ENCODE measurements at regions not wholly inside any gene's neighbourhood (a gene's known extent, or its start where the extent isn't known, plus 50 kb on each side); places are given as distances from the start of the nearest gene placed in this dataset.
"Not testable (repeated sequence)": the region's sequence is repeated elsewhere in the genome, so short reads cannot be mapped to it uniquely, and the experiment has no call there.

DNA sequence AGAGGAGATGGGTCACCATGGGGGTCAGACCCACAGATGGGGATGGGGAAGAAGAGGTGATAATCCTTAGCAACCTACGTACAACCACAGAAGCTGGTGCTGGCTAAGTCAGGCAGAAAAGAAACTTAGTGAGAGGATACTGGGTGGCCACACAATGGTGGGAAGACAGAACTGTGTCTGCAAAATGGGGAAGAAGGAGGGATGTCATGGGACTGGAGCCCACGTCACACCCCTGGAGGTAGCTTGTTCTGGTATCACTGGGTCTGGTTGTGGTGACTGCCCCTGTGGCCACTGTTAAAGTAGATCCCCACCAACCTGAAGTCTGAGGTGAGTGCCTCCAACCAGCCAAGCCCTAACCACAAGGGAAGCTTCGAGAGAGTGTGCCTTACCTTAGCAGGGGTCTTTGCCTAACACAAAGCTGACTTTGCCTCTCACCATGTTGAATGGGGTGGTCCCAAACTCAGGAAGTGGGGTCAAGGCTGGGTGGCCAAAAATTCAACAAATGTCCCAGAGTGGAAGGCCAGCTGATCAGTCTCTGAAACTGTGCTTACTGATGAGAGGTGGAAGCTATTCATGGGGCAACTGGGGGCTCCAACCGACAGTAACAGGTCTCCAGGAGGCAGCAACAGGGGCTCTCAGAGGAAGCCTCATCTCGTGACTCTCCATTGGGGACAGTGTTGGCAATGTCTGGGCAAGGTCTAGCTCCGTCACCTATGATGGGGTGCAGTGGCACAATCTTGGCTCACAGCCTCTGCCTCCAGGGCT is 64.8 kb upstream of the SLC1A4 start:
- no peak for DNase-seq

DNA sequence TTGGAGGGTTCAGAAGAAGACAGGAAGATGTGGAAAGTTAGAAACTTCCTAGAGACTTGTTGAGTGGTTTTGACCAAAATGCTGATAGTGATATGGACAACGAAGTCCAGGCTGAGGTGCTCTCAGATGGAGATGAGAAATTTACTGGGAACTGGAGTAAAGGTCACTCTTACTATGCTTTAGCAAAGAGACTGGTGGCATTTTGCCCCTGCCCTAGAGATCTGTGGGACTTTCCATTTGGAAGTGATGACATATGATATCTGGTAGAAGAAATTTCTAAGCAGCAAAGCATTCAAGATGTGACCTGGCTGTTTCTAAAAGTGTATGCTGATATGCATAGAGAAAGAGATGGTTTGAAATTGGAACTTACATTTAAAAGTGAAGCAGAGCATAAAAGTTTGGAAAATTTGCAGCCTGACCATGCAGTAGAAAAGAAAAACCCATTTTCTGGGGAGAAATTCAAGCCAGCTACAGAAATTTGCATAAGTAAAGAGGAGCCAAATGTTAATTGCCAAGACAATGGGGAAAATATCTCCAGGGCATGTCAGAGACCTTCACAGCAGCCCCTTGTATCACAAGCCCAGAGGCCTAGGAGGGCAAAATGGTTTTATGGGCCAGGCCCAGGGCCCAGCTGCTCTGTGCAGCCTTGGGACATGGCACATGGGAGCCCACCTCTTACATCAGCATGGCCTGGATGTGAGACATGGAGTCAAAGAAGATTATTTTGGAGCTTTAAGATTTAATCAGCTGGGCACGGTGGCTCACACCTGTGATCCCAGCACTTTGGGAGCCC is 63.1 kb upstream of the SLC1A4 start:
- not testable (repeated sequence) for DNase-seq

DNA sequence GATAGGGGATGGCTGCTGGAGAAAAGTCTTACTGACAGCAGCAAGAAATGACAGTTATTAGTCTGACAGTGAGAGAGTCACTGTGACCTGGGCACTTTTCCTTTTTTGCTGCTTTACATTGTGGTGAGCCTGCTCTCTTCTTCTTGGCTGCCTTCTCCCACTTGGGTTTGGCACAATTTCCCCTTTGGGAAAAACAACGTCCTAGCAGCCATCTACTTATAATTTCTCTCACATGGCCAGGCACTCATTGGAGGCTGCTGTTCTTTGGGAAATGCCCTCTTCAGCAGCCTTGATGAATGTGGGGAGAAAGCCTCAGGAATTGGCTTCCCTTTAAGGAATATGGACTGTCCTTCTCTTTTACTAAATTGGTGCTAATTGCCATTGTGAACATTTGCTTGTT is 60.4 kb upstream of the SLC1A4 start:
- DNase-seq: no peak

DNA sequence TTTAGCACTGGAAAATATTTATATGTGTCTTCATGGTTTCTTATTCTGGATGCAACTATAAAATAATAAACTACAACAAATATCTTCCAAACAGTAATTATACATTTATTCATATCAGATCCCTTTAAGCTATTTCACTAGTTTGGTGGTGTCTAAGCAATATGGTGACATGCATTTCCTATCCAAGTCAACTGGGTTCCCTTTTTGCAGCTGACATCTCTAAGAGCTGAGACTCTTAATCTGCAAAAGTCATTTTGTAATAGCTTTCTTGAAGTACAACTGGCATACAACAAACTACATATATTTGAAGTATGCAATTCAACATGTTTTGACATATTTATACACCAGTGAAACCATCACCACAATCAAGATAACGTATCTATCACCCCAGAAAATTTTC is 59.9 kb upstream of the SLC1A4 start:
- DNase-seq: no peak

DNA sequence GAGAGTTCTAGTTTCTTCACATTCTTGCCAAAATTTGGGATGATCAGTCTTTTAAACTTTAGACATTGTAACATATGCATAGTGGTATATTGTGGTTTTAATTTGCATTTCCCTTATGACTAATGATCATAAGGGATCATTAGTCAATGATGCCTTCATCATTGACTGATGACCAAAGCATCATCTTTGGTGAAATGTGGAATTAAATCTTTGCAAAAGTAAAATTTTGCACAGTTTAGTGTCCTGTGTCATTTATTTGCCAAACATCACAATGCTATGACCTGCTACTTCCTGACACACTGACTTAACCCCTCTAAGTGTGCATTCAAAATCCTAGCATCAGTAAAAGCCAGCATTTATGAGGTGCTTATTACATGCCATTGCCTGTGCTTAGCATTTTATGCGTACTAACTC is 58.9 kb upstream of the SLC1A4 start:
- DNase-seq: no peak

DNA sequence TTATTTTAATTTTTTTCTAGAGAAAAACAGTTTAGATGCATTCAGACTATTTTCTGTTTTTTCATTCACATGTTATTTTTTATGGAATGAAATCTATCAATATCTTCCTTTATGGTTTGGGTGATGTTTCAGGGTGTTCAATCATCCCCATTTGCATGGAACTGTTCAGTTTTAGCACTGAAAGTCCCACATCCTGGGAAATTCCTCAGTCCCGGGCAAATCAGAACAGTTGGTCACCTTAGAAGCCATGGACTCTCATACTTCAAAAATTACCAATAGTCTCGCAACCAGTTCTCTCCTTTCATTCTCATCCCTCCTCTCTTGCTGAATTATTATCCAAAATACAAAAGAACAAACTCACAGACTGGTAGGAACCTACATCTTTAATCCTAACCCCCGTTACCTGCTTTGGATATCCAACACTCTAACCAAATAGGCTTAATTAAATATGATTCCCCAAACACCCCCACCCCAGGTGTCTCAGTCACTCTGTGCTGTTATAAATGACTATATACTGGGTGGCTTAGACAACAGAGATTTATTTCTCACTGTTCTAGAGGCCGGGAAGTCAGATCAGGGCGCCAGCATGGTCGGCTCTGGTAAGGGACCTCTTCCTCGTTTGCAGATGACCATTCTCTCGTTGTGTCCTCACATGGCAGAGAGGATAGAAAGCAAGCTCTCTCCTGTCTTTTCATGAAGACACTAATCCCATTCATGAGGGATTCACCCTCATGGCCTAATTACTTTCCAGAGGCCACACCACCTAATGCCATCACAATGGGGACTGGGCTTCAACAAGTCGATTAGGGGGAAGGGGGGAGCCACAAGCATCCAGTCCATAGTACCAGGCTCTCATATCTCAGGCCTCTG is 57.7 kb upstream of the SLC1A4 start:
- no peak for DNase-seq

DNA sequence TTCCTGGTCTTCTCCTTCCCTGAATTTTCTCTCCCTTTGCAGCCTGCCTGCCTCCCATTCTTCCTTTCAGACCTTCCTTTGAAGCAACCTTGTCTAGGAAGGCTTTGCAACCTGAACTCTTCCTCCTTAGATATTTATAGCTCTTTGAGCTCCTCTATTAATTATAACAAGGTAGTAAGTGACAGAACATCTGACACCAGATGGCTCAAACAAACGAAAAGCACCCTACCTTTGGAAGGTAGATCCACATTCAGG is 57.2 kb upstream of the SLC1A4 start:
- DNase-seq: no peak

DNA sequence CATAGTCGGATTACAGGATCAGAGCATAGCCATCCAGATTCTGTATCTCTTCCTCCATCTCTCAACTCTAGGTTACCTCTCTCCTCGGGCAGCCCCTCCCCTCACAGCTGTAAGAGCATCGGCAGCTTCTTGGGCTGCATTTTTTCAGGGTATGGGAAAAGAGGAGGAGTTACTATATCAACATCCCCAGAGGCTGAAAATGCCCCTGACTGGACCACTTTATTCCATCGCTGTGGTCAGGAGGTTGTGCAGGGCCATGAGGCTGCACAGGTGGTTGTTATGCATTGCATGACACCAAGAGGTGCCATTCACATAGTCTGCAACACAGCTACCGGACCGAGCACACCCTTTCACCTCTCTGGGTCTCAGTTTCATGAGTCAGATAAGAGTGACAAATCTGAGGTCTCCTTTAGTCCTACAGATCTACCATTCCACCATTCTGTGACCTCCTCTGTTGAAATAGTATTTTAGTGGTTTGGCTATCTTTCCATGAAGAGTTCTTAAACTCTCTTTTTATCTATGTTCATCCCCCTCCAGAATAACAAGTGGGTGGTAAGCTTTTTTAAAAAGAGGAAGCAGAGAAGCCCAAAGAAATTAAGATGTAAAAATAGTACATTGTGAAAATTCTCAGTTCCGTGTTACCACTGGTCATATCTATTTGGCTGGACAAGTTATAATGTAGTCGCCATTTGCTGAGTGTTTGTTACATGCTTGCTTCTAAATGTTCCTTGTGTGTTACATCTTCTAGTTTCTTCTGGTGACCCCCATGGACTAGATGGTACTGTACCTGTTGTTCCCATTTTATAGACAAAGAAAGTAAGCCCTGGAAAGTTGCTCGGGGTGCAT is 56.6 kb upstream of the SLC1A4 start:
- no peak for DNase-seq

DNA sequence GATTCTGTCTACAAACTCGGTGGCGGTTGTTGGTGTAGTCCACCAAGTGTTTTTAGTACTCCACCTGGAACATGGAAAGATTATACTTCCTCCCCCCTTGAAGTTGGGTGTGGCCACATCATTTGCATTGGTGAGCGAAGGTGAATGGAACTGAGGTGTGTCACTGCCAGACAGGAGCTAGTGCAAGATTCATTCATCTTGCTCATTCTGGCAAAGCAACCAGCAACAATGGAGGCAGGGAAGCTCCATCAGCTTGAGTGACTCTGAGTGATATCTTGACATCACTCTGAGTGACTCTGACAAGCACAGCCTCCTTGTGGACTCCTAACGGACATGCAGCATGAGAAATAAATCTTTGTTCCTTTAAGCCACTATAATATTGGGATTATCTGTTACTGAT is 54.7 kb upstream of the SLC1A4 start:
- DNase-seq: no peak

DNA sequence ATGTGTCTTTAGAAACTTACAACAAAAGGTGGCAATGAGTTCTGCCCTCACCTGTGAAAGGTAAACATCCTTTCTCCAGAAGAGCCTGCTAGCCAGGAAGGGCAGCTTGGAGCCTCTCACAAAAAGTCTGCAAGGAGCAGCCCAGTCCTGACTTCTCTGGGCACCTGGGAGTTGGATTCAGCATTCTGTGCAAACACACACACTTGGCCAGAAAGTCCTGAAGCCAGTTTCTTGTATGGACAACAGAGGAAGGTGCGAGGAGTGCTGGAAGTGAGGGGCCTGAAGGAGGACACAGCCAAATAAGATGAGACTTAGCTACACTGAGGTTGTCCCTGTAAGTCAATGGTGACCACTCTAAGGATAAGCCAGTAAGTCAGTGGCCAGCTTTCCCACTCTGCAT is 52.4 kb upstream of the SLC1A4 start:
- no peak for DNase-seq

DNA sequence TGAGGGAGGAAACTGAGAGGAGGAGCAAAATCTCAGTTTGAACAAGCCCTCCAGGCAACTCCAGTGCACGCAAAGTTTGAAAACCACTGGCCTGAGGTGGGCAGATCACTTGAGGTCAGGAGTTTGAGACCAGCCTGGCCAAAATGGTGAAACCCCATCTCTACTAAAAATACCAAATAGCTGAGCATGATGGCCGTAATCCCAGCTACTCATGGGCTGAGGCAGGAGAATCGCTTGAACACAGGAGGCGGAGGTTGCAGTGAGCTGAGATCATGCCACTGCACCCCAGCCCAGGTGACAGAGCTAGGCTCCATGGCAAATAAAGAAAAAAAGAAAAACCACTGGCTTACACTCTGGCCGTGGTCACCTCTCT is 51.9 kb upstream of the SLC1A4 start:
- DNase-seq: not testable (repeated sequence)

DNA sequence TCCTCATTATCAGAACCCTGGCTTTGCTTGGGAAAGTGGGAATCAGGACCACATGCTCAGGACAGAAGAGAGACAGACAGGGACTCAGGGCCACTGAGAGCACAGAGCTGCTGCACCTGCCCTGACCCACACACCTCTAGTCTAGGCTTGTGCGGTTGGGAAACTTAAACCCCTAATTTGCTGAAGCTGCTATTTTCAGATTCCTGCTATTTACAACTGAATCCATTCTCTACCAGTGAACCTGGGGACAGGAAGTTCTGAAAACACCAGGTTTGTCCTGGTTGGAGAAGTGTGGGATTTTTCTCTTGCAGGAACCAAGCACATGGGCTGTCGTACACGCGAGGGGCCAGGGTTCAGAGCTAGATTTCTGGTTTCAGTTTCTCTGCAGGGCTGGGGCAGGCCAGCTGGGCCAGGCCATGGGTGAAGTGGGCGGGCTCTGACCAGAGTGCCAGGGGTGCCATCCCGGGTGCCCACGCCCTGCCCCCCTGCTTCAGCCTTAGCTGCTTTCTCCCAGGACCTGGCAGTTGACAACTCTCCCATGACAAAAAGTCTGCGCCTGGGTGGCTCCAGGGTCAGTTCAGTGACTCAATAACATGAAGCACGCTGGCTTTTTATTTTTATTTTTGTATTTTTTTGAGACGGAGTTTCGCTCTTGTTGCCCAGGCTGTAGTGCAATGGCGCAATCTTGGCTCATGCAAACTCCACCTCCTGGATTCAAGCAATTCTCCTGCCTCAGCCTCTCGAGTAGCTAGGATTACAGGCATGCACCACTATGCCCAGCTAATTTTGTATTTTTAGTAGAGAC is 51.3 kb upstream of the SLC1A4 start:
- DNase-seq: no peak

DNA sequence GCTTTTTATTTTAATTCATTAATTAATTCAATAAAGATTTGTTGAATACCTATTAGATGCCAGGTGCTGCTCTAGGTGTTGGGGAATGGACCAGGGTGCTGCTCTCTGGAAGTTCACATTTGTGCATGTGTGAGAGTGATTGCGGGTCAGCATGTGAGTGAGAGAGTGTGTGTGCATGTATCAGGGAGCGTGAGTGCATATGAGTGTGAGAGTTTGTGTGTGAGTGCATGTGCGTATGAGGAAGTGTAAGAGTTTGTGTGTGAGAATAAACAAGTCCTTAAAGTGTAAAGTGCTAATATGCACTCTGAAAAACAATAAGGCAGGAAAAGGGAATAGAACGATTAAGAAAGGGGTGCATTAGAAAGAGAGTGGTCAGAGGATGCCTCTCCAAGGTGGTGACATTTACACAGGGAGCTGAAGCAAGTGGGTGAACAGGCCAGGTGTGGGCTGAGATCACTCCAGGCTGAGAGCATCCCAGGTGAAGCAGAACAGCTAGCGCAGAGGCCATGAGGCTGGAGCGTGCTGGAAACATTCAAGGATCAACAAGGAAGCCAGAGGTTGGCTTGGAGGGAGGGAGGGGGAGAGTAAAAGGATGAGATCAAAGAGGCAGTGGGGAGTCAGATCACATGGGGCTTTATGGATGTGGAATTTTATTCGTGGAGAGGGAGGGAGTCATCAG is 50.5 kb upstream of the SLC1A4 start:
- DNase-seq: no peak

DNA sequence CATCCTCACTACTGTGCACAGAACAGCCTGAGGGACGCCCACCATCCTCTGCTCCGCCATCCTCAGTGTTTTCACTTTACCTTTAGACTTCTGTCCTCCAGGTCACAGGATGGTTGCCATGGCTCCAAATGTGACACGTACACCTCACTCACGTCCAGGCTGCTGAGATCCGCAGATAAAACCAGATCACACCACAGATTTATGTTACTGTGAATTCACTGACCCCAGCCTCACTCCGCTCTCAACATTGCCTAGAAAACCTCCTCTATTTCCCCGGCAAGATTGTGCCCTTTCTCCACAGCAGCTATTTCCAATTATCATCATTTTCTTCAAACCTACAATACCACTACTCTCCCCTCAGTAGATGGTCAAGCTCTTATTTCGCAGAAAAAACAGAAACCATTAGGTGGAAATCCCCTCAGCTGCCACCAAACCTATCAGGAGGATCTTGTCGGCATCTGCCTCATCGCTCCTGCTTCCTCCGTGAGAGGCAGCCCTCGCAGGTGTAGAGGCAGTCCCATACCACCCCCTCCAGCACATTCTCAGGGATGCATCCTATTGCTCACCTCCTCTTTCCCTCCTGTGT is 49.8 kb upstream of the SLC1A4 start:
- no peak for DNase-seq
